ENCODE measurements at regions not wholly inside any gene's neighbourhood (a gene's known extent, or its start where the extent isn't known, plus 50 kb on each side); places are given as distances from the start of the nearest gene placed in this dataset.

DNA sequence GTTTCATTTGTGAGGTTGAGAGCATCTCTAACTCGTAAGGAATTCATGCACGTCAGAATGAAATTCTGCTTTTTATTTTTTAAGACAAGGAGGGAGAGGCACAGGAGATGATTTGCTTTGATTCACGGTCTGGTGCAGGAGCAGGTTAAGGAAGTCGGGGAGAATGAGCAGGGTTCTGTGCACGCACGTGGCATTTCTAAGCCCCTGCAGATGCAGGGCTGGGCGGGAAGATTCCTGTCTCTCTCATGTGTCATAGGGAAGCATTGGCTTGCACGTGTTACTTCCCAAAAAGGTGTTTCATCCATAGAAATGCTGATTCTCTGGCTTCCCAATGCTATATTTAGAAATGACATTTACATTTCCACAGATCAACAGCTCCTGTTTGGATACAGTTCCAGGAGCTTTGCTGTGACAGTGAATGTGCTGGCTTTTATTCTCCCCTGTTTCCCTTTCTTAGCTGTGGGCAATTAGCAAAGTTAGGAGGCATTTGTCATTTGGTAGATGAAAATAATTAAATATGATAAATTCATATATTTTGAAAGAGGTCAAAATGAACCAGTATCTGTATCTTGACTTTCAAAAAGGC lies 119.7 kb upstream of the ZFP64 start:
- no peak overlapping the region for H3K27ac ChIP-seq
- in situ Hi-C loops (cut with HindIII; ENCODE audit: low pct_ligation_motif_present, low sequenced_read_pairs): no loop called here

DNA sequence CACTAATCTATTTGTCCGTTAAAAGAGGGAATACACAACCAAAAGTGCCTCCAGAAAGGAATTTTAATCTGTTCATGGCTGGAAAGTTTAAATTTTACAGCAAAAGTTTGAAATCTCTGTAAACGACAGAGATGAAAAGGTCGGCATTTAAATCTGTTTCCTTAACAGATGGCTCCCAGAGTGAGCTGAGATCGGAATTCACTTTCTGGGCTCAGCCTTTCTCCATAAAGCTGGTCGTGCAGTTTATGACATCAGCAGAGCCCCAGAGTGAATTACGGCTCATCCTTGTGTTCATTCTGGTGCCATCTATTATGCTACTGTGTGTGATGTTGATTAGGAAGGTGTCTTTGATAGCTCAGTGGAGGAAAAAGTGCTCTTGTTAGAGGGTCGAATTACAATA lies 117.6 kb upstream of the ZFP64 start:
- no peak for DNase-seq
- TF ChIP-seq, protein P1, sequence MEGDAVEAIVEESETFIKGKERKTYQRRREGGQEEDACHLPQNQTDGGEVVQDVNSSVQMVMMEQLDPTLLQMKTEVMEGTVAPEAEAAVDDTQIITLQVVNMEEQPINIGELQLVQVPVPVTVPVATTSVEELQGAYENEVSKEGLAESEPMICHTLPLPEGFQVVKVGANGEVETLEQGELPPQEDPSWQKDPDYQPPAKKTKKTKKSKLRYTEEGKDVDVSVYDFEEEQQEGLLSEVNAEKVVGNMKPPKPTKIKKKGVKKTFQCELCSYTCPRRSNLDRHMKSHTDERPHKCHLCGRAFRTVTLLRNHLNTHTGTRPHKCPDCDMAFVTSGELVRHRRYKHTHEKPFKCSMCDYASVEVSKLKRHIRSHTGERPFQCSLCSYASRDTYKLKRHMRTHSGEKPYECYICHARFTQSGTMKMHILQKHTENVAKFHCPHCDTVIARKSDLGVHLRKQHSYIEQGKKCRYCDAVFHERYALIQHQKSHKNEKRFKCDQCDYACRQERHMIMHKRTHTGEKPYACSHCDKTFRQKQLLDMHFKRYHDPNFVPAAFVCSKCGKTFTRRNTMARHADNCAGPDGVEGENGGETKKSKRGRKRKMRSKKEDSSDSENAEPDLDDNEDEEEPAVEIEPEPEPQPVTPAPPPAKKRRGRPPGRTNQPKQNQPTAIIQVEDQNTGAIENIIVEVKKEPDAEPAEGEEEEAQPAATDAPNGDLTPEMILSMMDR (IDR thresholded peaks at IDR 0.05; ENCODE audit: low read depth, low read length, missing control alignments): no peak
- in situ Hi-C loops (cut with HindIII; ENCODE audit: low pct_ligation_motif_present, low sequenced_read_pairs): no loop called here
- no peak overlapping the region for H3K27ac ChIP-seq
- no peaks in the 10 kb centered on the region for H3K36me3 ChIP-seq (replicated peaks)
- no peak overlapping the region for H3K4me3 ChIP-seq (ENCODE audit: low read depth, low read length)
- H3K27me3 ChIP-seq (replicated peaks): no peaks in the 10 kb centered on the region

More for the DNA sequence above, 119.7 kb upstream of the ZFP64 start:
- TF ChIP-seq, protein P1 (IDR thresholded peaks at IDR 0.05; ENCODE audit: low read depth, low read length, missing control alignments): no peak
- DNase-seq: no peak
- H3K27me3 ChIP-seq (replicated peaks): no peaks in the 10 kb centered on the region
- H3K4me3 ChIP-seq (ENCODE audit: low read depth, low read length): no peak overlapping the region
- H3K36me3 ChIP-seq (replicated peaks): no peaks in the 10 kb centered on the region

DNA sequence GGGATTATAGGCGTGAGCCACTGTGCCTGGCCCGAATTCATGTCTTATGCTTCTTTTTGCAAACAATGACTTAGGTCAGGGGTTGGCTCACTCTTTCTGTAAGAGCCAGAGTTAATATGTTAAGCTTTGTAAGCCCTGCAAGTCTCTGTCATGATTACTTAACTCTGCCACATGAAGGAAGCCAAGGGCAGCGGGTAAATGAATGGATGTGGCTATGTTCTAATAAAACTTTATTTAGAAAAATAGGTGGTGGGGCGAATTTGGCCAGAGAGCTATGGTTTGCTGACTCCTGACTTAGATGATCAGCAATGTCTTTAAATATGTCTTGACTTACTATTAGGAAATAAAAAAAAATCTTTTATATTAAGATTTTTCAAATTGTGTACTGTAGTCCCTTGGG lies 114.9 kb upstream of the ZFP64 start:
- H3K27ac ChIP-seq: no peak overlapping the region
- H3K27me3 ChIP-seq (replicated peaks): no peaks in the 10 kb centered on the region
- in situ Hi-C loops (cut with HindIII; ENCODE audit: low pct_ligation_motif_present, low sequenced_read_pairs): no loop called here
- TF ChIP-seq, protein P1 (IDR thresholded peaks at IDR 0.05; ENCODE audit: low read depth, low read length, missing control alignments): no peak
- no peak overlapping the region for H3K4me3 ChIP-seq (ENCODE audit: low read depth, low read length)
- no peaks in the 10 kb centered on the region for H3K36me3 ChIP-seq (replicated peaks)
- no peak for DNase-seq

DNA sequence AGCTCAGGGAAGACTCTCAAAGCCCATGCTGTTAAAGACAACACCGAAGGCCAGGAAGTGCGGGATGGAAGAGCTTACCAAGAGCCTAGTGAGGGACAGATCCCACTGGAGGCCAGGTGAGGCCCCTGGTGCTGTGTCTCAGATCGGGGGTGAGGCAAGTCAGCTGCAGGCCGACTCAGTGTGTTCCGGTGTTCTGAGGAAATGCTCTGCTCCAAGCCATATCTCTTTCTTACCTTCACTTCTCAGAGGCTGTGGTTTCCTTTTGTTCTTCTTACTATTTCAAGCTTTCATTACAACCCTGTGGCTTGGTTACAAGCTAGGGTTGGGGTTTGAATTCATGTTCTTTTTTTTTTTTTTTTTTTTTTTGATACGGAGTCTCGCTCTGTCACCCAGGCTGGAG lies 114.3 kb upstream of the ZFP64 start:
- Histone ChIP-seq H3K27me3 (replicated peaks) (no peaks in the 10 kb centered on the region), H3K36me3 (replicated peaks) (no peaks in the 10 kb centered on the region), H3K27ac (no peak overlapping the region), H3K4me3 (ENCODE audit: low read depth, low read length) (no peak overlapping the region)
- TF ChIP-seq, protein P1 (IDR thresholded peaks at IDR 0.05; ENCODE audit: low read depth, low read length, missing control alignments): no peak
- no peak for DNase-seq
- in situ Hi-C loops (cut with HindIII; ENCODE audit: low pct_ligation_motif_present, low sequenced_read_pairs): no loop called here

DNA sequence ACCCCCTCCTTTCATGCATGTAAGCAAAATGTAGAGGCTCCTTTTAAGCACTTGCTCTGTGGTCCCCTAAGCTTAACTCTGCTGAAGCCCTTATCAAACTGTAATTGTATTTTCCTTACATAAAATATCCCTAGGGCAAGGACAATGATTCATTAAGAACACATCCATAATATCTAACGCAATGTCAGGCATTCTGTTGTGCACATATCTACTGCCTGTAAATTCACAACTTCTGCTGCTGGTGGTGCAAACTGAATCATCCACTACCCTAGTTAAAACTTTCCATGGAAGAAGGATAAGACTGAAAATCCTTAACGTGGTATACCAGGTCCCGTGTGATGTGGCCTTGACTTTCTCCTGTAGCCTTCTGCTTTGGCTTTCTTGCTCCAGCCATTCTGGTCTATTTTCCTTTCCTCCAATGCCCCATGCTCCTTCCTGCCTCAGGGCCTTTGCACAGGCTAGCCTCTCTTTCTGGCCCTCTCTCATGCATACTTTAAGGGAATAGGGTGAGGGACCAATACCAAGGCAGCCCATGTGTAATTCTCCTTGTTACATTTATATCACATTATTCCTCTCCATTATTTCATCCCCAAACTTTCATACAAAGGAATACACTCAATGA lies 113.6 kb upstream of the ZFP64 start:
- Histone ChIP-seq H3K27ac (no peak overlapping the region), H3K36me3 (replicated peaks) (no peaks in the 10 kb centered on the region), H3K4me3 (ENCODE audit: low read depth, low read length) (no peak overlapping the region), H3K27me3 (replicated peaks) (no peaks in the 10 kb centered on the region)
- TF ChIP-seq, protein P1 (IDR thresholded peaks at IDR 0.05; ENCODE audit: low read depth, low read length, missing control alignments): no peak
- DNase-seq: peak; percentile 1
- in situ Hi-C loops (cut with HindIII; ENCODE audit: low pct_ligation_motif_present, low sequenced_read_pairs): no loop called here

All from brain microvascular endothelial cell (primary cell).